ENCODE measurements at regions not wholly inside any gene's neighbourhood (a gene's known extent, or its start where the extent isn't known, plus 50 kb on each side); places are given as distances from the start of the nearest gene placed in this dataset.
"Not testable (repeated sequence)": the region's sequence is repeated elsewhere in the genome, so short reads cannot be mapped to it uniquely, and the experiment has no call there.

DNA sequence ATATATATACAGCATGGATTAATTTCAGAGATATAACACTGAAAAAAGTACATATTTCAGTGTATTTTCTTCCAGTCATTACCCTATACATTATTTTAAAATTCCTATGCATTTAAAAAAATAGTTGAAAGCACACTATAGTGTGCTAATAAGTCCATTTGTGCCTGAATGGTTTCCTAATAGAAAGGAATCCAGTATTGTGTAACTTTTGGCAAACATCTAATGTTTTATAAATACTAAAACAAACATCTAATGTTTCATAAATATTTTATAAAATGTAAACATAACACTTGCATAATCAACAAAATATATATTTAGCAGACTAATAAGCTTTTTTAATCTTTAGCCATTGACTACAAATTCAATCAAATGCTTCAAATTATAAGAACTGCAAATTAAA lies 126.6 kb upstream of the FIBIN start:
- H3K9me3 Mint-ChIP-seq (ENCODE audit: unreplicated experiment): no peaks in the 10 kb centered on the region
- no peak overlapping the region for H3K27ac Mint-ChIP-seq (ENCODE audit: unreplicated experiment)
- H3K27me3 Mint-ChIP-seq (ENCODE audit: unreplicated experiment): no peaks in the 10 kb centered on the region
- no peaks in the 10 kb centered on the region for H3K36me3 Mint-ChIP-seq (ENCODE audit: unreplicated experiment)
- no peaks in the 10 kb centered on the region for H3K4me1 Mint-ChIP-seq (ENCODE audit: low read depth, unreplicated experiment)
- H3K4me3 Mint-ChIP-seq (ENCODE audit: unreplicated experiment): no peak overlapping the region
- TF ChIP-seq, protein P1, sequence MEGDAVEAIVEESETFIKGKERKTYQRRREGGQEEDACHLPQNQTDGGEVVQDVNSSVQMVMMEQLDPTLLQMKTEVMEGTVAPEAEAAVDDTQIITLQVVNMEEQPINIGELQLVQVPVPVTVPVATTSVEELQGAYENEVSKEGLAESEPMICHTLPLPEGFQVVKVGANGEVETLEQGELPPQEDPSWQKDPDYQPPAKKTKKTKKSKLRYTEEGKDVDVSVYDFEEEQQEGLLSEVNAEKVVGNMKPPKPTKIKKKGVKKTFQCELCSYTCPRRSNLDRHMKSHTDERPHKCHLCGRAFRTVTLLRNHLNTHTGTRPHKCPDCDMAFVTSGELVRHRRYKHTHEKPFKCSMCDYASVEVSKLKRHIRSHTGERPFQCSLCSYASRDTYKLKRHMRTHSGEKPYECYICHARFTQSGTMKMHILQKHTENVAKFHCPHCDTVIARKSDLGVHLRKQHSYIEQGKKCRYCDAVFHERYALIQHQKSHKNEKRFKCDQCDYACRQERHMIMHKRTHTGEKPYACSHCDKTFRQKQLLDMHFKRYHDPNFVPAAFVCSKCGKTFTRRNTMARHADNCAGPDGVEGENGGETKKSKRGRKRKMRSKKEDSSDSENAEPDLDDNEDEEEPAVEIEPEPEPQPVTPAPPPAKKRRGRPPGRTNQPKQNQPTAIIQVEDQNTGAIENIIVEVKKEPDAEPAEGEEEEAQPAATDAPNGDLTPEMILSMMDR (IDR thresholded peaks at IDR 0.05; ENCODE audit: partially characterized antibody, unreplicated experiment): no peak
- DNase-seq: no peak

DNA sequence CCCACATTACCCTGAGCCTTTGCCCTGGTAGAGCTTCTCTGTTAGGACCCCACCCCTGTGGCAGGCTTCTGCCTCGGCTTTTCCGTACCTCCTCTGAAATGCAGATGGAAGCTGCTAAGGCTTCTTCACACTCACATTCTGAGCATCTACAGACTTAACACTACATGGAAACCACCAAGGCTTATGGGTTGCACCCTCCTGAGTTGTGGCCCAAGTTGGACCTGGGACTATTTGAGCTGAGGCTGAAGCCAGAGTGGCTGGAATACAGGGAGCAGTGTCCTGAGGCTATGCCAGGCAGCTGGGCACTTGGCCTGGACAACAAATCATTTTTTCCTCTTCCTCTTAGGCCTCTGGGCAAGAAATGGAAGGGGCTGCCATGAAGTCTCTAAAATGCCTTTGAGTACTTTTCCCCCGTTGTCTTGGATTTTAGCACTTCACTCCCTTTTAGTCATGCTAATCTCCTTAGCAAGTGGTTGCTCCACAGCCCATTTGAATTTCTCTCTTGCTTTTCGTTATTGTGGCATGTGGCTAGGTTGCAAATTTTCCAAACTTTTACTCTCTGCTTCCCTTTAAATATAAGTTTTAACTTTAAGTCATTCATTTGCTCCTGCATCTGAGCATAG lies 114.8 kb upstream of the FIBIN start:
- no peak for DNase-seq
- peaks cover 6% of the 10 kb centered on the region for H3K9me3 Mint-ChIP-seq (ENCODE audit: unreplicated experiment)
- peaks cover 18% of the 10 kb centered on the region for H3K36me3 Mint-ChIP-seq (ENCODE audit: unreplicated experiment)
- no peak overlapping the region for H3K4me3 Mint-ChIP-seq (ENCODE audit: unreplicated experiment)
- no peaks in the 10 kb centered on the region for H3K4me1 Mint-ChIP-seq (ENCODE audit: low read depth, unreplicated experiment)
- no peaks in the 10 kb centered on the region for H3K27me3 Mint-ChIP-seq (ENCODE audit: unreplicated experiment)
- H3K27ac Mint-ChIP-seq (ENCODE audit: unreplicated experiment): no peak overlapping the region
- TF ChIP-seq, protein P1 (IDR thresholded peaks at IDR 0.05; ENCODE audit: partially characterized antibody, unreplicated experiment): no peak

GRCh38 chr11:26882363-26882880 lies 111.5 kb upstream of the FIBIN start:
- H3K27ac Mint-ChIP-seq (ENCODE audit: unreplicated experiment); H3K4me1 Mint-ChIP-seq (ENCODE audit: low read depth, unreplicated experiment); H3K4me3 Mint-ChIP-seq (ENCODE audit: unreplicated experiment); DNase-seq; H3K27me3 Mint-ChIP-seq (ENCODE audit: unreplicated experiment); H3K9me3 Mint-ChIP-seq (ENCODE audit: unreplicated experiment): not testable (repeated sequence)
- peaks cover 14% of the 10 kb centered on the region for H3K36me3 Mint-ChIP-seq (ENCODE audit: unreplicated experiment)

DNA sequence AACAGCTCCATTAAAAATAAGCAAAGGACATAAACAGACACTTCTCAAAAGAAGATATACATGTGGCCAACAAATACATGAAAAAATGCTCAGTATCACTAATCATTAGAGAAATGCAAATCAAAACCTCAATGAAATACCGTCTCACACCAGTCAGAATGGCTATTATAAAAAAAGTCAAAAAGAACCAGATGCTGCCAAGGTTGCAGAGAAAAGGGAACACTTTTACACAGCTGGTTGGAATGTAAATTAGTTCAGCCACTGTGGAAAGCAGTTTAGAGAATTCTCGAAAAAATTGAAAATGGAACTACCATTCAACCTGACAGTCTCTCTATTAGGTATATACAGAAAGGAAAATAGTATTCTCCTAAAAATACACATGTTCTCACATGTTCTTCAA lies 102.4 kb upstream of the FIBIN start:
- H3K27me3 Mint-ChIP-seq (ENCODE audit: unreplicated experiment): no peaks in the 10 kb centered on the region
- H3K9me3 Mint-ChIP-seq (ENCODE audit: unreplicated experiment): peaks cover 4% of the 10 kb centered on the region
- DNase-seq: no peak
- H3K36me3 Mint-ChIP-seq (ENCODE audit: unreplicated experiment): no peaks in the 10 kb centered on the region
- TF ChIP-seq, protein P1 (IDR thresholded peaks at IDR 0.05; ENCODE audit: partially characterized antibody, unreplicated experiment): no peak
- H3K4me1 Mint-ChIP-seq (ENCODE audit: low read depth, unreplicated experiment): no peaks in the 10 kb centered on the region
- H3K27ac Mint-ChIP-seq (ENCODE audit: unreplicated experiment): no peak overlapping the region
- no peak overlapping the region for H3K4me3 Mint-ChIP-seq (ENCODE audit: unreplicated experiment)

GRCh38 chr11:26896719-26897118 lies 97.2 kb upstream of the FIBIN start:
- no peaks in the 10 kb centered on the region for H3K4me1 Mint-ChIP-seq (ENCODE audit: low read depth, unreplicated experiment)
- no peak overlapping the region for H3K4me3 Mint-ChIP-seq (ENCODE audit: unreplicated experiment)
- no peak for DNase-seq
- TF ChIP-seq, protein P1 (IDR thresholded peaks at IDR 0.05; ENCODE audit: partially characterized antibody, unreplicated experiment): no peak
- no peaks in the 10 kb centered on the region for H3K27me3 Mint-ChIP-seq (ENCODE audit: unreplicated experiment)
- H3K27ac Mint-ChIP-seq (ENCODE audit: unreplicated experiment): no peak overlapping the region
- H3K9me3 Mint-ChIP-seq (ENCODE audit: unreplicated experiment): peaks cover 4% of the 10 kb centered on the region
- H3K36me3 Mint-ChIP-seq (ENCODE audit: unreplicated experiment): no peaks in the 10 kb centered on the region

Measured in glutamatergic neuron (in vitro differentiated cells).